Liver (tissue), 8 donors: ENCODE measurements at regions not wholly inside any gene's neighbourhood (a gene's known extent, or its start where the extent isn't known, plus 50 kb on each side); places are given as distances from the start of the nearest gene placed in this dataset.
"Not testable (repeated sequence)": the region's sequence is repeated elsewhere in the genome, so short reads cannot be mapped to it uniquely, and the experiment has no call there.

Experiments used
- DNase-seq: peaks from one replicate; pipeline ENCODE4 v3.0.0-alpha.2; 2017; ENCODE audit warnings: low spot score
- H3K27ac ChIP-seq, 2 donors: one replicate each; pipeline ENCODE4 v1.7.0; 2013; ENCODE audit warnings: inconsistent platforms in 2 of 2, low read length in 2 of 2, control low read depth in 1 of 2, low read depth in 1 of 2, mild to moderate bottlenecking in 1 of 2
- H3K27me3 ChIP-seq, 4 donors: one replicate each; pipeline versions ENCODE4 v1.6.1 to v1.7.0; 2013; ENCODE audit warnings: low read length in 3 of 4, inconsistent platforms in 1 of 4, mild to moderate bottlenecking in 1 of 4, moderate library complexity in 1 of 4; ENCODE audit not compliant: control insufficient read depth in 4 of 4, insufficient read depth in 4 of 4
- H3K36me3 ChIP-seq, 4 donors: one replicate each; pipeline versions ENCODE4 v1.6.1 to v1.7.0; 2013; ENCODE audit warnings: low read length in 3 of 4, mild to moderate bottlenecking in 3 of 4, low read depth in 1 of 4, moderate library complexity in 1 of 4; ENCODE audit not compliant: control insufficient read depth in 4 of 4, insufficient read depth in 3 of 4
- H3K4me1 ChIP-seq, 4 donors: one replicate each; pipeline versions ENCODE4 v1.6.1 to v1.7.0; 2013; ENCODE audit warnings: low read length in 3 of 4, mild to moderate bottlenecking in 3 of 4, moderate library complexity in 1 of 4; ENCODE audit not compliant: control insufficient read depth in 4 of 4, insufficient read depth in 4 of 4
- H3K4me3 ChIP-seq, 3 donors: one replicate each; pipeline versions ENCODE4 v1.6.1 to v1.7.0; 2013; ENCODE audit warnings: low read length in 3 of 3, control low read depth in 1 of 3, low read depth in 1 of 3, mild to moderate bottlenecking in 1 of 3
- H3K9ac ChIP-seq, 2 donors: one replicate each; pipeline ENCODE4 v1.7.0; 2013; ENCODE audit warnings: low read length in 2 of 2, mild to moderate bottlenecking in 2 of 2, moderate library complexity in 2 of 2, control low read depth in 1 of 2, low read depth in 1 of 2
- H3K9me3 ChIP-seq, 4 donors: one replicate each; pipeline versions ENCODE4 v1.6.1 to v1.7.0; 2013; ENCODE audit warnings: low read length in 3 of 4; ENCODE audit not compliant: control insufficient read depth in 4 of 4
- ATF3 ChIP-seq: IDR thresholded peaks from 2 replicates; pipeline ENCODE4 v1.6.1; 2016; ENCODE audit warnings: antibody characterized with exemption
- CTCF ChIP-seq: fragments of 150-350 bp; IDR thresholded peaks from 2 replicates; pipeline ENCODE4 v1.5.1; 2017; ENCODE audit warnings: improper control_type of control experiment, low read depth, low read length; ENCODE audit not compliant: missing input control
- EGR1 ChIP-seq, 2 donors: IDR thresholded peaks; 2 replicates each; pipeline ENCODE4 v1.6.1; 2016 to 2018; ENCODE audit warnings: antibody characterized with exemption in 2 of 2, low read depth in 2 of 2
- FOXA2 ChIP-seq: IDR thresholded peaks from 2 replicates; pipeline ENCODE4 v1.6.1; 2016; ENCODE audit warnings: antibody characterized with exemption
- GABPA ChIP-seq, 2 donors: IDR thresholded peaks in 1 of 2; conservative IDR thresholded peaks in 1 of 2; 2 replicates each; pipeline ENCODE4 v1.6.1; 2016; ENCODE audit warnings: antibody characterized with exemption in 2 of 2, mild to moderate bottlenecking in 1 of 2, moderate library complexity in 1 of 2
- HNF4G ChIP-seq: IDR thresholded peaks from 2 replicates; pipeline ENCODE4 v1.6.1; 2016; ENCODE audit warnings: antibody characterized with exemption
- JUND ChIP-seq, 2 donors: IDR thresholded peaks; 2 replicates each; pipeline ENCODE4 v1.6.1; 2016; ENCODE audit warnings: antibody characterized with exemption in 2 of 2
- MAX ChIP-seq: IDR thresholded peaks from 2 replicates; pipeline ENCODE4 v1.6.1; 2016; ENCODE audit warnings: antibody characterized with exemption
- RAD21 ChIP-seq, 2 donors: IDR thresholded peaks; 2 replicates each; pipeline ENCODE4 v1.6.1; 2016; ENCODE audit warnings: antibody characterized with exemption in 2 of 2, mild to moderate bottlenecking in 2 of 2
- REST ChIP-seq: IDR thresholded peaks from 2 replicates; pipeline ENCODE4 v1.6.1; 2016; ENCODE audit warnings: antibody characterized with exemption, mild to moderate bottlenecking
- RXRA ChIP-seq, 2 donors: IDR thresholded peaks; 2 replicates each; pipeline ENCODE4 v1.6.1; 2017 to 2018; ENCODE audit warnings: antibody characterized with exemption in 2 of 2, mild to moderate bottlenecking in 1 of 2
- SP1 ChIP-seq: IDR thresholded peaks from 2 replicates; pipeline ENCODE4 v1.6.1; 2018; ENCODE audit warnings: antibody characterized with exemption, mild to moderate bottlenecking
- TAF1 ChIP-seq: conservative IDR thresholded peaks from 2 replicates; pipeline ENCODE4 v1.6.1; 2016; ENCODE audit warnings: antibody characterized with exemption, mild to moderate bottlenecking
- YY1 ChIP-seq: IDR thresholded peaks from 2 replicates; pipeline ENCODE4 v1.6.1; 2016; ENCODE audit warnings: antibody characterized with exemption, mild to moderate bottlenecking
- ZBTB33 ChIP-seq: IDR thresholded peaks from 2 replicates; pipeline ENCODE4 v1.6.1; 2016; ENCODE audit warnings: antibody characterized with exemption
- WGBS: extraction: QIAGEN DNeasy Blood & Tissue Kit; methylation state at CpG from one replicate; pipeline ENCODE4 v1.1.7; 2013; 5-methylcytosine and 5-hydroxymethylcytosine counted together
- donor health status: healthy.
- donor health status: healthy.
- donor health status: healthy.
- donor health status: healthy.
- donor health status: healthy.

- TF ChIP-seq CTCF, result no peak
Observed at GRCh38 chr18:28432339-28432738, 255.4 kb upstream of the CDH2 start (continued).

GRCh38 chr18:28425886-28426285 lies 249.0 kb upstream of the CDH2 start:
- no peaks in the 10 kb centered on the region for H3K36me3 ChIP-seq
- no peak overlapping the region for H3K9ac ChIP-seq
- H3K4me3 ChIP-seq, result no peak overlapping the region
- no peak for TF ChIP-seq YY1
- peaks cover 0 to 3% (median 1%) of the 10 kb centered on the region in 4 donors for H3K9me3 ChIP-seq
- DNase-seq, result no peak
- no peaks in the 10 kb centered on the region for H3K4me1 ChIP-seq
- H3K27ac ChIP-seq, result no peak overlapping the region
- H3K27me3 ChIP-seq, result peaks cover 0 to 3% (median 0%) of the 10 kb centered on the region in 4 donors
- 77% methylated on average over 5 of the region's 5 CpGs for WGBS

- H3K27ac ChIP-seq, result no peak overlapping the region
- no peak for DNase-seq
- H3K27me3 ChIP-seq, result no peaks in the 10 kb centered on the region
- H3K4me3 ChIP-seq, result no peak overlapping the region
- H3K36me3 ChIP-seq, result no peaks in the 10 kb centered on the region
- no peaks in the 10 kb centered on the region for H3K4me1 ChIP-seq
- no peak overlapping the region for H3K9ac ChIP-seq
- WGBS, result 92% methylated on average over 2 of the region's 2 CpGs
- no peak for TF ChIP-seq GABPA (IDR thresholded peaks at IDR 0.05 in 1 of 2, conservative IDR thresholded peaks at IDR 0.05 in 1 of 2)
- no peak for TF ChIP-seq RXRA (IDR thresholded peaks at IDR 0.05)
- no peak for TF ChIP-seq YY1
- TF ChIP-seq SP1, result no peak
- TF ChIP-seq EGR1 (IDR thresholded peaks at IDR 0.05; ENCODE audit: low read depth in 2 of 2), result no peak
- TF ChIP-seq TAF1, result no peak
- TF ChIP-seq ZBTB33, result no peak
- TF ChIP-seq REST, result no peak
- TF ChIP-seq ATF3, result no peak
- no peak for TF ChIP-seq CTCF
- no peak for TF ChIP-seq FOXA2
- no peak for TF ChIP-seq HNF4G
- no peak for TF ChIP-seq MAX
- no peak for TF ChIP-seq RAD21 (IDR thresholded peaks at IDR 0.05)
- no peak for TF ChIP-seq JUND (IDR thresholded peaks at IDR 0.05)
- H3K9me3 ChIP-seq, result peaks cover 0 to 3% (median 1%) of the 10 kb centered on the region in 4 donors
Observed at GRCh38 chr18:28422577-28422976, 245.6 kb upstream of the CDH2 start.

- not testable (repeated sequence) for H3K27me3 ChIP-seq, H3K9ac ChIP-seq, H3K4me3 ChIP-seq, DNase-seq, H3K27ac ChIP-seq, H3K9me3 ChIP-seq, H3K36me3 ChIP-seq, H3K4me1 ChIP-seq
- 80% methylated on average over 15 of the region's 17 CpGs for WGBS
Observed at GRCh38 chr18:28421950-28422349, 245.0 kb upstream of the CDH2 start.
